OCI-M2 (cell line): ENCODE measurements at regions not wholly inside any gene's neighbourhood (a gene's known extent, or its start where the extent isn't known, plus 50 kb on each side); places are given as distances from the start of the nearest gene placed in this dataset.
"Not testable (repeated sequence)": the region's sequence is repeated elsewhere in the genome, so short reads cannot be mapped to it uniquely, and the experiment has no call there.

ENCODE experiments used
- DNase-seq: peaks from one replicate; lab custom pipeline; 2025; ENCODE audit not compliant: unreplicated experiment; lab: John Stamatoyannopoulos, UW

DNA sequence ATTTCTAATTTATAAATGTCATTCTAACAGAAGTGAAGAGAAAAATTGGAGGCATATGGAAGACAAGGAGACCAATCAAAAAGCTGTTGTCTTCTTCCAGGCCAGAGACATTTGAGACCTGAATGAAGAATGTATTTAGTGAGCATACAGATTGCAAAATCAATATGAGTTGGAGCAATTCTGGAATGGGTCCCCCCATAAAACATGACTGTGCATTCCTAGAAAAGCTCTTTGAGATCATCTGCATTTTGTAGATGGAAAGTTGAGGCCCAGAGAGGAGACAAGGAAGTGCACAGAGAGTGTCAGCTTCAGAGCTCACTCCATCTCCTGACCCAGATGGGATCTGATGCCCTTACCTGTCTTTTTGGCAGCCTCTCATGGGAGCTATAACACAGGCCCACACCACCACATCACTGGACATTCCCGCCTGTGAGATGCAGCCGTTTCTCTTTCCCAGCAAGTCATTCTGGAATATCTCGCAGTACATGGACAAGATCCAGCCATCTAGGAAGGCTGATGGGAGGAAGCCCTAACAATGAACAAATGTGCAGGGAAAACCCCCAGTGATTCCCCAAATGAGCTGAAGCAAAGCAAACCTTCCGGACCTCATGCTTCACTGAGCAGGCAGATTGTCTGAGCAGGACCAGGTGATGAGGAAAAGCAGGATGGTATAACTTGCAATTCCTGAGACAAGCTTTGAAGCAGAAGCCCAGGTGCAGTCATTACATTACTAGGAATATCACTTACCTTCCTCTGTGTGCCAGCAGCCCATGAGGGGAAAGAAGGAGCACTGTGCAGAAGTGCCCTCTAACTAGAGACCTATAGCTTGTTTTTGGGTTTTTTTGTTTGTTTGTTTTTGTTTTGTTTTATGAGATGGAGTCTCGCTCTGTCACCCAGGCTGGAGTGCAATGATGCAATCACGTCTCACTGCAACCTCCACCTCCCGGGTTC, 445.6 kb downstream of the PLPP3 start:
- DNase-seq, result no peak

DNA sequence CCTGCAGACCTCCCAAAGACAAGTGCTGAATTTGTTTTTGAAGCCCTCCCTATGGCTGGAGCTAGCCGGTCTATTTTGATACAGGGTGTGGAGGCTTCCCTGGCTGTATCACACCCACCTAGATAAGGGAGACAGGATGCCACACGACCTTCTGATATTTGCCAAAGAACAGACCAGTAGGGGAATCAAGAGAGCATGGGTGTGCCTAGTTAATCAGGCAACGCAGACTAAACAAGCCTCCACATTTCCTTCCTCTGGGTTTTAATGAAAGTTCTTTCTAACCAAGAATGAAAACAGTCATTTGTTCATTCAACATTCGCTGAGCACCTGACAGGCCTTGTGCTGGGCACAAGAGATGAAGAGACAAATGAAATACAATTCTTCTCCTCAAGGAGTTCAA, 446.8 kb downstream of the PLPP3 start:
- DNase-seq, result no peak

DNA sequence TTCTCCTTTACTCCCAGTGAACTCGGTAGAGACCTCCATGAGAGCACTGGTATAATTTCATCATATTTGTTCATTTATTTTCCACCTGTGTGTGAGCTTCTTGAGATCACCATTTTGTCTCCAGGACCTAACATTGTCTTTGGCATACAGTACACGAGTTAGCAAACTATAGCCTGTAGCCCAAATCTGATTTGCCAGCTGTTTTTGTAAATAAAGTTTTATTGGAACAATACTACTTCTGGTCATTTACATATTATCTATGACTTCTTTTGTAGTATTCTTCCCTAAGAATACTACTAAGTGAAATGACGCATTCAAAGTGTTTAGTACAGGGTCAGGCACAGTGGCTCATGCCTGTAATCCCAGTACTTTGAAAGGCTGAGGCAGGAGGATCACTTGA, 449.5 kb downstream of the PLPP3 start:
- no peak for DNase-seq

DNA sequence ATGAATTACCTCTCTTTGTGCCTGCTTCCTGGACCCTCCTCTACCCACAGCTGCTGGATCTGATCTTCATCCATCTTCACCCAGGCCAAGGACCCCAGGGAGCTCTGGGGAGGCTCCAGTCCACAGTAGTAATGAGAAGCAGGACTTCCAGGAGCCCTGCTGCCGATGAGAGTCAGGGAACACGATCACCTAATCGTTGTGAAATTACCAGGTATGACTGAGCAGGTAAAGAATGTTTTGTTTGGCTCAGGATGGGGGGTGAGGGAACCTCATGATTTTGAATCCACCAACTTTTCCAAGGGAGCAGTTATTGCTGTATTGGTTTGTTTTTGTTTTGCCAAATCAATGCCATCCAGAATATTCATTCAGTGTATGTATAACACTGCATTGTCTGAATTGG, 454.0 kb downstream of the PLPP3 start:
- DNase-seq, result no peak

DNA sequence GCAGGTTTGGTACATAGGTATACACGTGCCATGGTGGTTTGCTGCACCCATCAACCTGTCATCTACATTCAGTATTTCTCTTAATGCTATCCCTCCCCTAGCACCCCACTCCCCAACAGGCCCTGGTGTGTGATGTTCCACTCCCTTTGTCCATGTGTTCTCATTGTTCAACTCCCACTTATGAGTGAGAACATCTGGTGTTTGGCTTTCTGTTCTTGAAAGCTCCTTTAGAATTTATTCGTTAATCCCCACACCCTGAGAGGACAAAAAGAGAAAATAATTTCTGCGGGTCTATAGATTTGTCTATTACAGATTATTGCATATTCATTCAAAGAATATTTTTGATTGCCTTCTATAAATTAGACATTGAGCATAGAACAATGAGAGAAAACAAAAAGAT, 455.5 kb downstream of the PLPP3 start:
- DNase-seq, result no peak

DNA sequence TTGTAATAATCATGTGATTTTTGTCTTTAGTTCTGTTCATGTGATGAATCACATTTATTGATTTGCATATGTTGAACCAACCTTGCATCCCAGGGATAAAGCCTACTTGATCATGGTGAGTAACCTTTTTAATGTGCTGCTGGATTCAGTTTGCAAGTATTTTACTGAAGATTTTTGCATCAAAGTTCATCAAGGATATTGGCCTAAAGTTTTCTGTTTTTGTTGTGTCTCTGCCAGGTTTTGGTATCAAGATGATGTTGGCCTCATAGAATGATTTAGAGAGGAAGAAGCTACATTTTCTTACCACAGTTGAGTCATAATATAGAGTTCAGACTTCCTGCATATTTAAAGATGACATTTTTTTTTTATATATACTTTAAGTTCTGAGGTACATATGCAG, 455.9 kb downstream of the PLPP3 start:
- DNase-seq, result no peak

DNA sequence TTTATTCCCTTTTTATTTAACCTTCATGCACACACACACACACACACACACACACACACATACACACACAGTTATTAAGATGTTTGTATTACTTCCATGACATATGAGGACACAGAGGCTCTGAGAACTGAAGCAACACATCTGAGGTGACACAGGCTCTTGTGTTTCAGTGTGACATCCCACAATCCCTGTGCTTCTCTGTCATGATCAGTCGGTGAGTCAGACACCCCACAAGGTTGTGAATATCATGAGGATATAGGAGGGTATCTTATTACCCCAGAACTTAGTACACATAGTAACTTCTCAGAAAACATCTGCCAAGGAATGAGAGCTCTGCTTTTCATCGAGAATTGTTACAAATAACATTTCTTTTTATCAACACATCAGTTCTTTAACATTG, 459.3 kb downstream of the PLPP3 start:
- DNase-seq, result no peak

DNA sequence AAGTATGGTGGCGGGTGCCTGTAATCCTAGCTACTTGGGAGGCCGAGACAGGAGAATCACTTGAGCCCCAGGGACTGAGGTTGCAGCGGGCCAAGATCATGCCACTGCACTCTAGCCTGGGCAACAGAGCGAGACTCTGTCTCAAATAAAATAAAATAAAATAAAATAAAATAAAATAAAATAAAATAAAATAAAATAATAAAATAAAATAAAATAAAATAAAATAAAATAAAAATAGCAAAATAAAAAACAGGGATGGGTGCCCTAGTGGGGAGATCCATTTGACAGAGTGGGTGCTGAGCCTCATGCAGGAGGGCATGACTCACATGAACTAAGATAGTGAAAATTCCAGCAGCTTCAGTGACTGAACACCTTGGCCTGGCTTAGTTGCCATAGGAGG, 460.7 kb downstream of the PLPP3 start:
- DNase-seq, result not testable (repeated sequence)

DNA sequence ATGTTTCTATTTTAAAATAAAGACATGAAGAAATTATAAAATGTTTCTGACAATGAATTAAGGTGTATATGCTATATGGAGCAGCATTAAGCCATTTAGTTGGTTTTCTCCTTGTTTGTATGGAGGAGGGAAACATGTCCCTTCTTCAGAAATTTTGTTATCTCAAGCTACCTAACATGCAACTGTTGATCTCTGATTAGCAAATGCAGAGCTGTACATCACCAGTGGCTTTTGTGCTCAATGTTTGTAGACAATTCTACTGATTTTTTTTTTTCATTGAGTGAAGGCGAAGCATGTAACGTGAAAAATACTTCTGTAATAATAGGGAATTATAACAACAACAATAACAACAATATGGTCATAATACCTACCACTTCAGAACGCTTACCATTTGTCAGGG, 463.7 kb downstream of the PLPP3 start:
- no peak for DNase-seq

DNA sequence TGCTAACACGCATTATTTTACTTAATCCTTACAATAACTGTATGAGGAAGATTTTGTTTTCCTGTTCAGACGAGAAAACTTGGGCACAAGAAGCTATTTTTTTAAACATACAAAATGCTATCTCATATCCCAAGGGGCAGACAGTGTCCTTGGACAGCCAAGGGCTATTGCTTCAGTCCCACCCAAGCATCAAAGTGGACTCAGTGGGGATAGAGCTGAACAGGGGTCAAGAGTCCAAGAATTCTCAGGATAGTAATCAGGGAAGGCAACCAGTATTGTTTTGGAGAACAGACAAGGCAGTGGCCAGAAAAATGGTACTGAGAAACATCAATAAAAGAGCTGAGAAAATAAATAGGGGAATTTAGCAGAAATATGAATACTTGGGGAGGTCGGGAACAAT, 465.7 kb downstream of the PLPP3 start:
- no peak for DNase-seq

DNA sequence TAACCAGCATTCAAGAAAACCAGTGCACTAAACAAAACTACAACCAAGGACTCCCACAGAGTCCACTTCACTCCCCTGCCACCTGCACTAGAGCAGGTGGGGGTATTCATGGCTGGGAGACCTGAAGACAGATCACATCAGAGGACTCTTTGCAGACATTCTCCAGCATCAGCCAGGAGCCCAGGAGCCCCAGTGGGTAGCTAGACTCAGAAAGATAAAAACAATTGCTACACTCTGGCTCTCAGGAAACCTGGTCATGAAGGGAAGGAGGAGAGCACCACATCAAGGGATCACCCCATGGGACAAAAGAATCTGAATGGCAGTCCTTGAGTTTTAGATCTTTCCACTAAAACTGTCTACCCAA, 472.1 kb downstream of the PLPP3 start:
- DNase-seq, result no peak

DNA sequence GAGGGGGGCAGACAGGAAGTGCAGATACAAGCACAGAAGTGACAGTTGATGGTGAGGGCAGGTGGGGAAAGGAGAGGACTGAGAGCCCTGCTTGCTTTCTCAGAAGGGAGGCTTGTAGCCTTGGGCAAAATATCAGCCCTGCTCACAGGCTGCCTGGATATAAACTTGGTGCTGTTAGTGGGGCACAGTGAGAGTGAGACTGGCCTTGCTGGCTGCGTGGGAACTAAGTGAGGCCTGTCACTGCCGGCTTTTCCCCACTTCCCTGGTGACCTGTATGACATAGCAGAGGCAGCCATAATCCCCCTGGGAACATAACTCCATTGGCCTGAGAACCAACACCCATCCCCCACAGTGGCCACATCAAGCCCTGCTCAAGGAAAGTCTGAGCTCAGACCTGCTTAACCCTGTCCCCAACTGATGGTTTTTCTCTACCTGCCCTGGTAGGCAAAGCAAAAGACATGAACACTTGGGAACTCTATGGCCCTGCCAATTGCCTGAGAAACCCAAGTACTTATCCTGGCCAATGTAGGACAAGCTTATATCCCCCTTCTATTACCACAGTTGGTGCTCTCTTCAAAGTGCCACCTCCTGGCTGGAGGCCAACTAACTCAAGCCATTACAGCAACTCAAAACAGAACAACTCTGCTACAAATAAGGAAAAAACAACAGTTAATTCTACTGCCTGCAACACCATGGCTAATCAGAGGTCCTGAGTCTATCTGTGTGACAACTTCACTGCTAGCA, 472.7 kb downstream of the PLPP3 start:
- DNase-seq, result no peak

DNA sequence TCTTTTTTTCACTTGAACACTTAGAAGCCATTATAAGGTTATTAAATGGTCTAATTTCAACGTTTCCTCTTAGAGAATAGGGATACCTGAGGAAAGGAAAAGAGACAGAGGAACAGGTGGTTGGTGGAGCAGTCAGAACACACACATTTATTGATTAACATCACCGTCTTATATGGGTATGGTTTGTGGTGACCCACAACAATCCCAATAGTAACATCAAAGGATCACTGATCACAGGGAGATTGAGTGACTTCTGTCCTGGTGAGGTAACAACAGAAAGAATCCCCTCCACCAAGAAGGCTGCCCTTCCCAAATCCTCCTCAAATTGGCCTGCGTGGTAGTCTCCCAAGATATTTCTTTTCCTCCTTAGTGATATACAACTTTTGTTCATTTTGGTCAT, 474.0 kb downstream of the PLPP3 start:
- no peak for DNase-seq

DNA sequence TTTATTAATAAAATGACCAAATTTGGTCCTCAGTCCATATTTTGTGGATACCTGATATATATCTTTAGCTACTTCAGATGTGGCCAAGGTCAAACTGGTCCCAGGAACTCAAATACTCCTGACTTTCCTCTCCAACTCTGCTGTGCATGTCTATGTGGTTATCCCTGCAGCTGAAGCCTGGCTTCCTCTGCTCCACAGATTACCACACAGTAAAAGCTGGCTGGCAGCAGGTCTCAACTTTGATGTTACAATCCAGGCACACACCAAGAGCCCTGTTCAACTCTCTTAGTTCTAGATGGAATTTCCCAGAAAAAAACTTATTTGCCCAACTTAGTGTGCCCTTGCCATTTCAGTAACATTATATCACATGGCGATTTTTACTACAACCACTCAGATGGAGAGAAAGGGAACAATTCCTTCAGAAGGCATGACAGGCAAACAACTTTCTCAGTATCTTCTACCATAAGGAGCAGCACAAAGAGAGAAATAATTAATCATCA, 479.5 kb downstream of the PLPP3 start:
- DNase-seq, result no peak

DNA sequence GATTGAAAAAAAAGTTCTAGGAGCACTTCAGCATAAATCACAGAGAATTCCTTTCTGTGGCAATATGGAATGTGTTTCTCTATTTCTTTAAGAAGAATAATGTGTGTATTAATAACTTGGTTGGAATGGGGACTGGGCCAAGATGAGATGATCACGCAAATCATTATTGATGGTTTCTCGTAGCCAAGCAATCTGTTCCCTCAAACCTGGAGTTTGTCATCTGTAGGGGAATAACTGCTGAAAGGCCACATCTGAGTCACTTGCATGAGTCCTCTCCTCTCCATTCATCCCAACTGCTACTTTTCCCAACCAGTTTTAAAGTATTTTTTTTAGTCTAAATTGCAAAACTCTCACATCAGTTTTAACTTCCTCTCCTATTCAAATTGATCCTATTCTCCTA, 480.4 kb downstream of the PLPP3 start:
- no peak for DNase-seq

DNA sequence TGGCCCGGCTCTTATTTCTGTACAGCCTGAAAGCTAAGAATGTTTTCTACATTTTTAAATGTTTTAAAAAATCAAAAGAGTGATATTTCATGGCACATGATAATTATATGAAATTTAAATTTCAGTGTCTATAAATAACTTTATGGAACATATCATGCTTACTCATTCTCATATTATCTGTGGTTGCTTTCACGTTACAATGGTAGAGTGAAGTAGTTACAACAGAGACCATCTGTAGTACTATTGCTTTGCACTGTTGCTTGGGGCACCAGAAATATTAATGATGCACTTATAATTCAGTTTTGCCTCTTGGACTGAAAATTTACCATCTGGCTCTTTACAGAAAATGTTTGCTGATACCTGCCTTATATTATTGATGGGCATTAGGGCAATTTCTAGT, 481.6 kb downstream of the PLPP3 start:
- DNase-seq, result no peak

DNA sequence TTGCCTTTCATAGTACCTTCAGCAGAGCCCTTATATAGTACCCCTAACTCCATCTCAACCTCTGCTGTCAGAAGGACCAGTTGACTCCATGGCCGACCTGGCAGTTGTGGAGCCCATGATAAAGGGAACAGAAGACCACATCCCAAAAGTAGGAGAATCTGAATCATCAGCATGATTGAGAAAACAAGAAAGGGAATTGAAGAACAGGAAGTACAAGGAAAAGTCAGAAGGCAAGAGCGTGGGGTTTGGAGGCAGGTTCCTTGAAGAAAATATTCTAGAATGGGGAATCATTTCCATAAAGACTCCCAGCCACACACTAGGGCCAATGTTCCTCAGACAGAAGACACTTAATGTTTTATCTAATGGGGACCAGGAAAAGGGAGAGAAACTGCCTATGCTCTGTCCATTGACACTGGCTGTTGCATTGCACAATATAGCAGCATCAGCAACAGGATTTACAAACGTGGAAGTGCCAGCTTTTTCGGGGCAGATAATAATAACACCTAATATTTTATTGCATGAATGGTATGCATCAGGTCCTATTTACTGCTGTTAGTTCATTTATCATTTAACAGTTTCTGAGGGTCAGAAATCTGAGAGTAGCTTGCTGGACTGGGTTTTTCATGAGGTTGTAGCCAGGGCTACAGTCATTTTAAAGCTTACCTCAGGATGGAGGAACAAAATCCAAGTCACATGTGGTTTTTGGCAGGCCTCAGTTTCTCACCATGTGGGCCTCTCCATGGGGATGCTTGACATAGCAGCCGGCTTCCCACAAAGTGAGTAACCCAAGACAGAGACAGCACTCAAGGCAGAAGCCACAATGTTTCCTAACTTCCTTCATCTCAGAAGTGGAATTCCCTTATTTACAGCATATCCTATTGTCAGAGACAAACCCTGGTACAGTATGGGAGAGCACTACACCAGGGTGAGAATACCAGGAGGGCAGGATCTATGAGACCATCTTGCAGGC, 483.4 kb downstream of the PLPP3 start:
- no peak for DNase-seq

DNA sequence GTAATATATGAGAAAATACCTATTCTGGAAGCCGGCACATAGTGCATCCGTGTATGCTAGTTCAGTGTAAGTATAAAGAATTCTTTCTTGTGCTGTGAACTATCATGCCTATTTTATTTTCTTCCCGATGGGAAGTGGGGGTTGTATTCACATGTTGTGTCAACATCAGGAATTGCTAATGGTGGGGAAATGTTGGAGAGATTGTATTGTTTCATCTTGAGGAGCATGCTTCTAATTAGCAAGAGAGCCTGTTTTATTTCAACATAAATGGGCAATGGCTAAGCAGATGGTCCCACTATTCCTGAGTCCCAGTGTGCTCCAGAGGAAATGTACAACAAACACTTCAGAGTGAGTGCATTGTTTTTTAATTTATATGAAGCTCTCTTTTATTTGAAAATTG, 485.2 kb downstream of the PLPP3 start:
- no peak for DNase-seq

DNA sequence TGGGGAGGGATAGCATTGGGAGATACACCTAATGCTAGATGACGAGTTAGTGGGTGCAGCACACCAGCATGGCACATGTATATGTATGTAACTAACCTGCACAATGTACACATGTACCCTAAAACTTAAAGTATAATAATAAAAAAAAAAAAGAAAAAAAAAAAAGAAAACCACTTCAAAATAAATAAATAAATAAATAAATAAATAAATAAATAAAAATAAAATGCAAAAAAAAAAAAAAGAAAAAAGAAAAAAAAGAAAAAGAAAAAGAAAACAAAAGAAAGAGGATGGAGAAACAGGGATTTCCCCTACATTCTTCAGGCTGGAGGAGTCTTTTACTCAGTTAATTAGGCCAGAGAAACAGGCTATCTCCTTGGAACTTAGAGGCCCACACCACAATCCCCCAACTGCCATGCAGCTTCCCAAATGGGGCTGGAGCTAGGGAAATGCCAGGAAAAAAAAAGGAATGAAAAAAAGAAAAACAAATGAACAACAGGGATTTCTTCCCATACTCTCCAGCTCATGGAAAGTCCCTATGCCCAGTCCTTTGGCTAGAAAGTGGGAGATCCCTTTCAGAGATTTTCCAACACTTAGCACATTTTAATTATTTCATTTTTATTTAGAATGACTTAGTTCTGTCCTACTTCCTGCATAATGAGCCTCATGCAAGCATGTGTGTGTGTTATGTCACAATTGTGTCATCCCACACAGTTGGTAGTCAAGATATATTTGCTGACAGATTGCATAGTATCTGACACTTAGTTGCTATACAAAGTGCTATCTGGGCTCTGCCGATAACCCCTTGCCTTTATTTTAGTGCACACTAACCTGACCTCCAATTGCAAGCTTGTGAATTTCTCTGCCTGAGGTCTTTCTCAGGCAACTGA, 486.4 kb downstream of the PLPP3 start:
- no peak for DNase-seq

DNA sequence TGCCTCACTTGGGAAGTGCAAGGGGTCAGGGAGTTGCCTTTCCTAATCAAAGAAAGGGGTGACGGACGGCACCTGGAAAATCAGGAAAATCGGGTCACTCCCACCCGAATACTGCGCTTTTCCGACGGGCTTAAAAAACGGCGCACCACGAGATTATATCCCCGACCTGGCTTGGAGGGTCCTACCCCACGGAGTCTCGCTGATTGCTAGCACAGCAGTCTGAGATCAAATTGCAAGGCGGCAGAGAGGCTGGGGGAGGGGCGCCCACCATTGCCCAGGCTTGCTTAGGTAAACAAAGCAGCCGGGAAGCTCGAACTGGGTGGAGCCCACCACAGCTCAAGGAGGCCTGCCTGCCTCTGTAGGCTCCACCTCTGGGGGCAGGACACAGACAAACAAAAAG, 489.5 kb downstream of the PLPP3 start:
- not testable (repeated sequence) for DNase-seq
